ENCODE measurements at regions not wholly inside any gene's neighbourhood (a gene's known extent, or its start where the extent isn't known, plus 50 kb on each side); places are given as distances from the start of the nearest gene placed in this dataset.

GRCh38 chr5:23318960-23319359, 188.4 kb upstream of the PRDM9 start:
- intact Hi-C loops (cut with DNase I) = no loop called here
- Histone ChIP-seq H3K4me1 (no peaks in the 10 kb centered on the region), H3K4me3 (no peak overlapping the region), H3K9me3 (no peaks in the 10 kb centered on the region), H3K27me3 (no peaks in the 10 kb centered on the region), H3K36me3 (no peaks in the 10 kb centered on the region), H3K27ac (no peak overlapping the region)
- no peak for TF ChIP-seq CTCF (IDR thresholded peaks at IDR 0.05)
- WGBS, 2 donors = 49 to 61% methylated on average over 2 of the region's 2 CpGs
- ATAC-seq (no peak), DNase-seq (no peak), FAIRE-seq (no peak)

- ATAC-seq (no peak), FAIRE-seq (no peak), DNase-seq (no peak)
- Histone ChIP-seq H3K27ac (no peak overlapping the region), H3K36me3 (no peaks in the 10 kb centered on the region), H3K27me3 (no peaks in the 10 kb centered on the region), H3K4me3 (no peak overlapping the region), H3K4me1 (no peaks in the 10 kb centered on the region), H3K9me3 (no peaks in the 10 kb centered on the region)
- 83 to 92% methylated on average over 1 of the region's 1 CpG for WGBS, 2 donors
- intact Hi-C loops (cut with DNase I) = no loop called here
- TF ChIP-seq CTCF (IDR thresholded peaks at IDR 0.05) = no peak
These were observed 189.2 kb upstream of the PRDM9 start for GRCh38 chr5:23318166-23318565.

- no peak for TF ChIP-seq CTCF (IDR thresholded peaks at IDR 0.05)
- H3K36me3 ChIP-seq = no peaks in the 10 kb centered on the region
- no peaks in the 10 kb centered on the region for H3K4me1 ChIP-seq
- H3K27ac ChIP-seq = no peak overlapping the region
- no peak for DNase-seq
- intact Hi-C loops (cut with DNase I) = no loop called here
- H3K27me3 ChIP-seq = no peaks in the 10 kb centered on the region
- no peak overlapping the region for H3K4me3 ChIP-seq
- ATAC-seq = no peak
- WGBS, 2 donors = 14 to 18% methylated on average over 1 of the region's 1 CpG
- no peak for FAIRE-seq
- H3K9me3 ChIP-seq = no peaks in the 10 kb centered on the region
These were observed 191.3 kb upstream of the PRDM9 start for GRCh38 chr5:23316060-23316591.

- H3K4me1 ChIP-seq = no peaks in the 10 kb centered on the region
- FAIRE-seq (no peak), ATAC-seq (no peak), DNase-seq (no peak)
- no peak overlapping the region for H3K4me3 ChIP-seq
- intact Hi-C loops (cut with DNase I) = no loop called here
- TF ChIP-seq CTCF (IDR thresholded peaks at IDR 0.05) = no peak
- no peaks in the 10 kb centered on the region for H3K27me3 ChIP-seq
- no peak overlapping the region for H3K27ac ChIP-seq
- no peaks in the 10 kb centered on the region for H3K36me3 ChIP-seq
- H3K9me3 ChIP-seq = no peaks in the 10 kb centered on the region
- 60 to 79% methylated on average over 3 of the region's 3 CpGs for WGBS, 2 donors
These were observed 192.6 kb upstream of the PRDM9 start for GRCh38 chr5:23314827-23315226.

- no peaks in the 10 kb centered on the region for H3K36me3 ChIP-seq
- WGBS, 2 donors = 77 to 79% methylated on average over 13 of the region's 13 CpGs
- no peak for ATAC-seq
- H3K27me3 ChIP-seq = no peaks in the 10 kb centered on the region
- H3K4me1 ChIP-seq = no peaks in the 10 kb centered on the region
- no peak overlapping the region for H3K27ac ChIP-seq
- no peak overlapping the region for H3K4me3 ChIP-seq
- TF ChIP-seq CTCF (IDR thresholded peaks at IDR 0.05) = no peak
- intact Hi-C loops (cut with DNase I) = no loop called here
- H3K9me3 ChIP-seq = no peaks in the 10 kb centered on the region
- peak in 1 of 6 donors; percentile 55 for DNase-seq
- FAIRE-seq = no peak
These were observed 202.4 kb upstream of the PRDM9 start for GRCh38 chr5:23305055-23305454.

All from pancreas (tissue), 10 donors.